Embryonic facial prominence (tissue), 1 donor: ENCODE measurements at regions not wholly inside any gene's neighbourhood (a gene's known extent, or its start where the extent isn't known, plus 50 kb on each side); places are given as distances from the start of the nearest gene placed in this dataset.

ENCODE experiments used
- DNase-seq: peaks from one replicate; pipeline ENCODE4 v3.0.0-alpha.2; 2016; ENCODE audit errors: extremely low spot score

- no peak for DNase-seq
These were observed 50.1 kb upstream of the EFEMP1 start for GRCh38 chr2:55973673-55974072.

GRCh38 chr2:55976681-55977080, 53.1 kb upstream of the EFEMP1 start:
- no peak for DNase-seq

GRCh38 chr2:55985406-55985805, 61.8 kb upstream of the EFEMP1 start:
- DNase-seq: no peak

- no peak for DNase-seq
These were observed 62.4 kb upstream of the EFEMP1 start for GRCh38 chr2:55986001-55986400.

- no peak for DNase-seq
These were observed 63.3 kb upstream of the EFEMP1 start for GRCh38 chr2:55986700-55987440.

- no peak for DNase-seq
These were observed 65.8 kb upstream of the EFEMP1 start for GRCh38 chr2:55989405-55989804.

- DNase-seq: no peak
These were observed 68.9 kb upstream of the EFEMP1 start for GRCh38 chr2:55992455-55992854.

GRCh38 chr2:55993685-55994084, 70.1 kb upstream of the EFEMP1 start:
- DNase-seq: no peak

GRCh38 chr2:55995211-55995610, 71.6 kb upstream of the EFEMP1 start:
- DNase-seq: no peak

- DNase-seq: no peak
These were observed 72.3 kb upstream of the EFEMP1 start for GRCh38 chr2:55995902-55996301.

GRCh38 chr2:55999231-55999630, 75.6 kb upstream of the EFEMP1 start:
- DNase-seq: no peak

- no peak for DNase-seq
These were observed 76.2 kb upstream of the EFEMP1 start for GRCh38 chr2:55999790-56000189.

GRCh38 chr2:56001947-56002346, 78.4 kb upstream of the EFEMP1 start:
- no peak for DNase-seq

GRCh38 chr2:56008661-56009431, 85.3 kb upstream of the EFEMP1 start:
- peak; percentile 23 for DNase-seq

- DNase-seq: peak; percentile 54
These were observed 86.3 kb upstream of the EFEMP1 start for GRCh38 chr2:56009758-56010458.

GRCh38 chr2:56011624-56012023, 88.0 kb upstream of the EFEMP1 start:
- no peak for DNase-seq

- no peak for DNase-seq
These were observed 88.7 kb upstream of the EFEMP1 start for GRCh38 chr2:56012221-56012765.

GRCh38 chr2:56013475-56013874, 89.9 kb upstream of the EFEMP1 start:
- DNase-seq: no peak

GRCh38 chr2:56014046-56014730, 90.6 kb upstream of the EFEMP1 start:
- no peak for DNase-seq

GRCh38 chr2:56015711-56016115, 92.1 kb upstream of the EFEMP1 start:
- DNase-seq: no peak

GRCh38 chr2:56017784-56018183, 94.2 kb upstream of the EFEMP1 start:
- no peak for DNase-seq

GRCh38 chr2:56018267-56018666, 94.7 kb upstream of the EFEMP1 start:
- DNase-seq: no peak
